ENCODE measurements at regions not wholly inside any gene's neighbourhood (a gene's known extent, or its start where the extent isn't known, plus 50 kb on each side); places are given as distances from the start of the nearest gene placed in this dataset.

GRCh38 chr5:167481345-167481744 is 810.1 kb upstream of the WWC1 start:
- no peak for DNase-seq

- DNase-seq, result no peak
Measured at GRCh38 chr5:167482555-167482954, 808.9 kb upstream of the WWC1 start.

- DNase-seq, result no peak
Measured at GRCh38 chr5:167485061-167485774, 806.2 kb upstream of the WWC1 start.

GRCh38 chr5:167488371-167488770 is 803.1 kb upstream of the WWC1 start:
- no peak for DNase-seq

GRCh38 chr5:167489202-167489601 is 802.2 kb upstream of the WWC1 start:
- DNase-seq, result no peak

- peak; percentile 35 for DNase-seq
Measured at GRCh38 chr5:167503926-167504720, 787.3 kb upstream of the WWC1 start.

- DNase-seq, result no peak
Measured at GRCh38 chr5:167507463-167508233, 783.8 kb upstream of the WWC1 start.

- no peak for DNase-seq
Measured at GRCh38 chr5:167509076-167509475, 782.4 kb upstream of the WWC1 start.

GRCh38 chr5:167511276-167511675 is 780.2 kb upstream of the WWC1 start:
- no peak for DNase-seq

GRCh38 chr5:167512111-167512510 is 779.3 kb upstream of the WWC1 start:
- no peak for DNase-seq

GRCh38 chr5:167513381-167513780 is 778.1 kb upstream of the WWC1 start:
- DNase-seq, result no peak

- no peak for DNase-seq
Measured at GRCh38 chr5:167514461-167514860, 777.0 kb upstream of the WWC1 start.

GRCh38 chr5:167525004-167525403 is 766.4 kb upstream of the WWC1 start:
- DNase-seq, result no peak

GRCh38 chr5:167528651-167529050 is 762.8 kb upstream of the WWC1 start:
- no peak for DNase-seq

- no peak for DNase-seq
Measured at GRCh38 chr5:167530548-167530947, 760.9 kb upstream of the WWC1 start.

- DNase-seq, result no peak
Measured at GRCh38 chr5:167533814-167534795, 757.3 kb upstream of the WWC1 start.

- DNase-seq, result no peak
Measured at GRCh38 chr5:167539747-167540146, 751.7 kb upstream of the WWC1 start.

GRCh38 chr5:167546270-167546669 is 745.2 kb upstream of the WWC1 start:
- no peak for DNase-seq

- DNase-seq, result no peak
Measured at GRCh38 chr5:167552356-167552755, 739.1 kb upstream of the WWC1 start.

GRCh38 chr5:167553511-167553910 is 737.9 kb upstream of the WWC1 start:
- no peak for DNase-seq

GRCh38 chr5:167554564-167555290 is 736.7 kb upstream of the WWC1 start:
- no peak for DNase-seq

All from muscle of arm (tissue), 1 donor.